Activated CD4-positive, CD25-positive, alpha-beta regulatory T cell treated with anti-CD3 and anti-CD28 coated beads, Interleukin-2, amount 50 U/mL, for 24 hours (primary cell): ENCODE measurements at regions not wholly inside any gene's neighbourhood (a gene's known extent, or its start where the extent isn't known, plus 50 kb on each side); places are given as distances from the start of the nearest gene placed in this dataset.
A peak's percentile ranks its signal among the peaks of the same experiment; 100 is the strongest.

Experiments
- ATAC-seq, 2 donors: fragments of 150-1000 bp; cut with Tn5 transposase; one replicate each; pipeline ENCODE4 v1.10.0; 2021; ENCODE audit warnings: mild to moderate bottlenecking in 1 of 2, moderate library complexity in 1 of 2

DNA sequence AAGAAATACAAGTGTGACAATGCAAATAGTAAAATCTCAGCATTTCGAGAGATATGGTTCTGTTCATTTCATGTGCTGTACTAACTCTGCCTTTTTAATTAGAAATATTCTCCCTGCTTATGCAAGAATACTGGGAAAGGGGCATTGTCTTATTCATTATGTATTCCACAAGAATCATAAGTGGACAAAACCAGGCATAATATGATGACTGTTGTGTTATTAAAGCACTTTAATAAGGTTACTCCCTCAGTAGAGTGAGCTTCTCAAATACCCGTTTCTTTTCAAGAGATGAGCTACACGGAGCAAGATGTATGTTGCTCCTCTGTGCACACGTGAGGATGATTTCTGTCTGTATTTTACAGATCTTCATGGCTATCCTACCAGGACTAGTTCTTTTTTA, 638.7 kb upstream of the FANCL start:
- ATAC-seq: no peak

DNA sequence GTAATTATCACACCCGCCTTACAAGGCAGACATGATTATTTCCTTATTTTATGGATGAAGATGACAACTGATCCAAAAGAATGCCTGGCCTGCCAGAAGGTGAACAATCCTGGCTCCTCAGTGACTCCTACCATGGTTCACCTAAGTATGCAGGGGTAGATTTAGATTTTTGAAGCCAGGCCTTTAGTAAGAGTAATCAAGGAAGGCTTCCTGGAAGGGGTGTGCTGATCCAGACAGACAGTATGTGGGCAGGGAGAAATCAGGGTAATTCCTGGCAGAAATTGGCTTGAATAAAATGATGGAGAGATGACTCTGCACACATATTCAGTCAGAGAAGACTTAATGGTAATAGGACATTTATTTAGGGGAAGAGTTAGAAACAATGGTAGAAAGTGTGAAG, 637.7 kb upstream of the FANCL start:
- ATAC-seq: no peak

- ATAC-seq: no peak
Measured at GRCh38 chr2:58876126-58876525, 635.0 kb upstream of the FANCL start.

- ATAC-seq: no peak
Measured at GRCh38 chr2:58875436-58875835, 634.3 kb upstream of the FANCL start.

- ATAC-seq: no peak
Measured at GRCh38 chr2:58871469-58872142, 630.5 kb upstream of the FANCL start.

DNA sequence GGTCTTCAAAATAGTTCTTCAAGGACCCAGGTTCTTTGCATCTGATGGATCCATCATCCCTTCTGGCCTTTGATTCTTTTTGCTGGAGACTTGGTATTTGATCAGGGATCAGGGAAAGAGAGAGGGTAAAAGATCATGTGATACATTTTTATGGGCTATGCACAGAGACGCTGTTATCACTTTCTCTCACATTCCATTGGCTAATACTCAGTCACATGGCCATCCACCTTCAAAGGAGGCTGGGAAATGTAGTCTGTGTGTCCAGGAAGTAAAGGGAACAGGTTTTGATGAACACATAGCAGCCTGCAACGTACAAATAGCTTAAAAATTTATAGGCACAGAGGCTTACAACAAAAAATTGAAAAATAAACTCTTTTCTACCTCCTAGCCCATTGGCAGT, 629.6 kb upstream of the FANCL start:
- no peak for ATAC-seq

- ATAC-seq: no peak
Measured at GRCh38 chr2:58866946-58867345, 625.8 kb upstream of the FANCL start.

DNA sequence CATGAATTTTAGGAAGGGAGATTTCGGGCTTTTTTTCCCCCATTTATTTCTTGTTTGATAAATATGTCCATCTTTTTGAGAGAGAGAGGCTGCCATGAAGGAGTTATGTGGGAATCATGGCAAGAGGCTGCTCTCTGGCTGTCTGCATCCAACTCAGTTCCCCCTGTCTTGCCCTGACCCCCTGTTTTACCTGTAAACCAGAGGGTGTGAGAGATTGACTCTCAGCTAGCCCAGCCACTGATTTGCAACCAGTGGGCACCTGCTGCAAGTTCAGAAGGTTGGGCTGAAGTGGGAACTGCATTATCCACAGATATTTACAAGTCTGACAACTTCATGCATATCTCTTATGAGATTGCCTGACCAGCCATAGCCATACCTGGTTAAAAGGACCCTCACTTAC, 625.4 kb upstream of the FANCL start:
- ATAC-seq: no peak

DNA sequence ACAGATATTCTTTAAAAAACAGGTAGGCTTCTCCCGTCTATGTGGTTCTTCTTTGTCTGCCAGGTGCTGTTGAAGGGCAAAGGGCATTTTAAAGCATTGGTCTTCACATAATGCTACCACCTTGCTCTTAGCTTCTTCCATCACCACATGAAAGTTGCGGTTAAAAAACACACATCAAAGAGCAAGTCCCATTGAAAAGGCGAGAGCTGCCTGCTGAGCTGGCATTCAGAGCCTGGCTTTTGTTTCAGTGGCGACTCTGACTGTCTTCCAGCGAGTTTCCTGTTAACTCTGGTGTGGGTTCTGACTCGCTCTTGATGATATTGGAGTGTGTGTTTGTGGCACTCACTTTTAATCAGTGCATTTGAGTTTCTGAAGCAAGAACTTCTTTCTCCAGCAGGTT, 624.9 kb upstream of the FANCL start:
- ATAC-seq: no peak

- peak in 1 of 2 donors; percentile 33 for ATAC-seq
Measured at GRCh38 chr2:58865436-58865835, 624.3 kb upstream of the FANCL start.

GRCh38 chr2:58862244-58862643, 621.1 kb upstream of the FANCL start:
- no peak for ATAC-seq

DNA sequence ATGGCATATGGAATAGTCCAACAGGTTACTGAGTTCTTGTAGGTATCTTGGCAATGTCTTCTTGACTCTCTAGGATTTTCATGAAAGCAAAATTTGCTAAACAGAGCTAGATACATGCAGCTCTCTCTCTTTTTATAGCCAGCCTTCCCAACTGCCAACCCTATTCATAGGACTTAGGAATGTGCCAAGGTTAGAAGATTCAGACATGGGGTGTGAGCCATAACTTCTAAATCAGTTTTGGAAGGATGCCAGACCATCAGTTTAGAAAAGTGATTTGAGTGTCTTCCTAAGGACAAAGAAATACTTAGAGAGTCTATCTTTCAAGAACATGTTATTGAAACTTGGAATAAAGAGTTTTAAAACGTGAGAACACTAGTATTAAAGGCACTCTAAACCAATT, 619.5 kb upstream of the FANCL start:
- ATAC-seq: no peak

DNA sequence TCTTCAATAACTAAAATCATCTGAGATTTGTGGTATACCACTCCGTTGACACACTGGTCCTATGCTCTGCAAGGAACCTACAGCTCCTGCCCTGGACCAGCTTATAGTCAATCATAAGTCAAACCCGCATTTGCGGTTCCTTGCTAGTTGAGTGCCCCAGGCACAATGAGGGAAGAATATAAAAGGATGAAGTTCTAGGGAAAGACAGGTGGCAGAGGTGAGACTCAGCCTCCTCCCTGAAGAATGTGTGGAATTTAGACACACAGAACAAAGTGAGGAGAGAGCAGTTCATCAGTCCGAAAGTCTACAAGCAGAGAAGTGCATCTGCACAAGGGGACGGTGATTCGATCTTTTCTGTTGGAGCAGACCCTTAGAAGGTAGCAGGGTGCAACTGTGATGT, 615.0 kb upstream of the FANCL start:
- ATAC-seq: no peak

DNA sequence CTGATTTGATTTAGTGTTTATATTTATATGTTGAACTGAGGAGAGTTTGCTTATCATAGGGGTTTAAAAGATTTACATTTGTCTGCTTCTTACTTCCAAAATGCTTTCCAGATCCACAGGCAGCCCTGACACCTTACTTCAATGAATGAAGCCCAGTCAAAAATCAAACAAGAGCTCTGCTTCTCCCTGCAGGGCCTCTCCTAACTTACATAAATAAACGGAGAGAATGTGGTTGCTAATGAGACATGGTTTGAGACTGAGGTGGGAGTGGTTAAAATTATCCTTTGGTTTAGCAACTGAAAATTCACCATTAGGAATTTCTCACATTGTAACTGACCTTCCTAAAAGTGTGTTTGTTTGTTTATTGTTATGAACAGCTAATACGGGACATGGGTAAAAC, 612.3 kb upstream of the FANCL start:
- ATAC-seq: no peak

DNA sequence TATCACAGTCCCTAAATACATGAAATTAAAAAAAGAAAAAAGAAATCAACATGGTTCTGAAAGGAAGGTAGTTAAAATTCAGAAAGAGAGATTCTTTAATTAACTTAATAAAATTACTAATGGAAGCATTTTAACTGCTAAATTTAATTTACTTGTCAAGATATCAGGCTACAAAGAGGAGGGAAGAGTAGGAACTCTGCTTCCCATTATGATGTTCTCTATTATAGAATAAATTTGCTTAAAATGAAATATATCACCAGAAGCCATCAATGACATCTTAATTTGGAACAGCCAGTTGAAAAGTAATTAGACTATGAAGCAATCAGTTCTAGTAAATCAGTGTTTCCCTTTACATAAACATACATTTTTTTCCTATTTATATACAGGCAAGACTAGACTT, 611.8 kb upstream of the FANCL start:
- no peak for ATAC-seq

GRCh38 chr2:58852243-58852642, 611.1 kb upstream of the FANCL start:
- ATAC-seq: no peak

DNA sequence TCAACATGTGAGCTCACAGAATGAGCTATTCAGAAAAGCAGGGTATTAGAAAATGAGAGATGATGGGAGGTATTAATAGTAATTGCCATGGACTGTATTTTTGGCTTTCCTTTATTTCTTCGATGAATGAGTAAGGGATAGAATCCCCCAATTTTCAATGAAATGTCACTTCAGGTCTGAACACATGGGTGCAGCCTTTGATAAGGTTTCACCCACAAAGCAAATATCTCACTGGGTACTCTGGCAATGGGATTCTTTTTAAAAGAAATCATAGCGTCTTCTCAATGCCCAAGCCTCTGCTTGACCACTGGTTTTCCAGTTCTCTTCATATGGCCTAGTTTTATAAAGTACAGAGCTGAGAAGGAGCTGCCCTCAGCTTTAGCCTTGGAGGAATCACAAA, 610.5 kb upstream of the FANCL start:
- no peak for ATAC-seq

DNA sequence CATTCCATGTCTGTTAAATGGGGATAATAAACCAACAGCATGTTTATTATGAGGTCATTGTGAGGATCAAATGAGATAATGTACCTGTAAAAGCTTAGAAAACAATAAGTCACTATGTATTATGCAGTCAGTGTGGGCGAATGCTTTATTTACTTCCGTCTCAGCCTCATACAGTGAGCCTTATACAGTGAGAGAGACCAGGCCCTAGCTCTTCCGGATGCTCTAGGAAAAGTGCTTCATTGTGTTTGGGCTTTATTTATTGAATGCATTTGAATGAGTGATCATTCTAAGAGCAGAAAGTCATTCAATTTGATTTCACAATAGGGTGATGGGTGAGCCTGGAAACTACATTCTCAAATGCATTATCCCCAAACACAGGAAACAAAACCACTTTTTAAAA, 603.9 kb upstream of the FANCL start:
- no peak for ATAC-seq

- ATAC-seq: no peak
Measured at GRCh38 chr2:58842501-58843155, 601.5 kb upstream of the FANCL start.

- ATAC-seq: no peak
Measured at GRCh38 chr2:58834404-58834803, 593.3 kb upstream of the FANCL start.

- ATAC-seq: no peak
Measured at GRCh38 chr2:58826795-58827194, 585.7 kb upstream of the FANCL start.

GRCh38 chr2:58812771-58813344, 571.7 kb upstream of the FANCL start:
- no peak for ATAC-seq

DNA sequence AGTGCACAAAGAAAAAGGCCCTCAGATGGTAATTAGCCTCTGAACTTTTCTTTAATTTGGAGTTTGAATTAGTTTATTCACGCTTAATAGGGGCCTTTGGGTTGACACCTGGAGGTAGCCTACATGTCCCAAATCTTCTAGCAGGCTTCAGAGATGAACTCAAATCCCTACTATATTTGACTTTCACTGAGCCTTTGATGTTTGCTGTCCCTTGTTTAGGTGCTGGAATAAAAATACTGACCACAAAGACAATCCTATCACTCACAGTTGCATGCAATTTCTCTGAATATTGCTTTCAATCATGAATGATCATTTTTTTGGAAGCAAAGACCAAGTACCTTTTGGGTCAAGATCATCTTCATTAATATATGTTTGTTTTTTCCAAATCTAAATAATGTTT, 564.0 kb upstream of the FANCL start:
- no peak for ATAC-seq

DNA sequence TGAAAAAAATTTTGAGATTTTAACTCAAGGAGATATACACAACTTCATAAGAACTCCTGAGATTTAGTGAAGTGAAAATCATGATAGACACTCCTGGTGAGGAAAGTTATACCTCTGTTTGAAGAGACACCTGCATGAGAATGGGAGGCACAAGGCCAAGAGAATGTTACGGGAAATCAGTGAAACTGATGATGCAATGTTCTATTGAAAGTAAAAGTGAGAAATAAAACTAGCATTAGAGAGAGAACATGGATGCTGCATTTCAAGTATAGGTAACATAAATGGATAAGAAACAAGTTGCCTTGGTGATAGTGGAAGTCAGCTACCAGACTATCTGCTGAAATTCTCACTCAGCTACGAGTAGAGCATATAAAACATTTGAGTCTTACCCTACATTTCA, 562.1 kb upstream of the FANCL start:
- no peak for ATAC-seq

DNA sequence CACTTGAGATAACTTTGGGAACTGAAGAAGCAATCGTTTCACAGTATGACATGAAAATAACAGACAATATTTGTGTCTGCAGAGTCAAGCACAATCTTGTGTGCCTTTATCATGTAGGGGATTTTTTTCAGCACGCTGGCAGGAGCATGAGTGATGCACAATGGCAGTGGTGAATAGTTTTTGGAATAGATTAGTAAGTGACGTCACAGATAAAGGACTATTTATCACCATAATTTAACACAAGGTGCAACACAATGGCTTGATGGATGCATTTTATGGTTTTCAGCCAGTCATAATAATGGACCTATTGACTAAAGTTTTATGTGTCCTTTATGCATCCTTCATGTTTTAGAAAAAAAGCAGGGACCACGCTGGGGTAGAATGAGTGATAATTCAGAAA, 559.8 kb upstream of the FANCL start:
- ATAC-seq: no peak
